ENCODE measurements at regions not wholly inside any gene's neighbourhood (a gene's known extent, or its start where the extent isn't known, plus 50 kb on each side); places are given as distances from the start of the nearest gene placed in this dataset.

DNA sequence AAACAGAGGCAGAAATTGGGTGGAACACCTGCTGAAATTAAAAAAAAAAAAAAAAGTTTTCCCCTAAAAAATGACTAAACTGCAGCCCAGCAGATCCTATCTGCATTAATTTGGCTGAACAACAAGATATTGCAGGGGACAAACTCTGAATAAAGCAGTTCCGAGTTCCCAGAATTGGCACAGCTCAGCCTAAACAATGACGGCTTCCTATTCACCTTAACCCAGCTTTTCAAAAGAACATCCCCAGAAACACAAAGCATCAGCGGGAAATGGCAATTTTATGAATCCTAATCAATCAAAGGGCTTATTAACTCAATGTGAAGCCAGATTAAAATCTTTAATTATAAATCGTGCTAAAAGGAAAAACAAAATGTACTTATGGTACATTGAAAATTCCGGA is 497.8 kb upstream of the ZFHX3 start:
- TF ChIP-seq, protein P1, sequence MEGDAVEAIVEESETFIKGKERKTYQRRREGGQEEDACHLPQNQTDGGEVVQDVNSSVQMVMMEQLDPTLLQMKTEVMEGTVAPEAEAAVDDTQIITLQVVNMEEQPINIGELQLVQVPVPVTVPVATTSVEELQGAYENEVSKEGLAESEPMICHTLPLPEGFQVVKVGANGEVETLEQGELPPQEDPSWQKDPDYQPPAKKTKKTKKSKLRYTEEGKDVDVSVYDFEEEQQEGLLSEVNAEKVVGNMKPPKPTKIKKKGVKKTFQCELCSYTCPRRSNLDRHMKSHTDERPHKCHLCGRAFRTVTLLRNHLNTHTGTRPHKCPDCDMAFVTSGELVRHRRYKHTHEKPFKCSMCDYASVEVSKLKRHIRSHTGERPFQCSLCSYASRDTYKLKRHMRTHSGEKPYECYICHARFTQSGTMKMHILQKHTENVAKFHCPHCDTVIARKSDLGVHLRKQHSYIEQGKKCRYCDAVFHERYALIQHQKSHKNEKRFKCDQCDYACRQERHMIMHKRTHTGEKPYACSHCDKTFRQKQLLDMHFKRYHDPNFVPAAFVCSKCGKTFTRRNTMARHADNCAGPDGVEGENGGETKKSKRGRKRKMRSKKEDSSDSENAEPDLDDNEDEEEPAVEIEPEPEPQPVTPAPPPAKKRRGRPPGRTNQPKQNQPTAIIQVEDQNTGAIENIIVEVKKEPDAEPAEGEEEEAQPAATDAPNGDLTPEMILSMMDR (IDR thresholded peaks at IDR 0.05; ENCODE audit: low read depth, low read length, poor library complexity, severe bottlenecking): no peak
- TF ChIP-seq EZH2phosphoT487 (IDR thresholded peaks at IDR 0.05; ENCODE audit: borderline replicate concordance, low read length): no peak

Data from DOHH2 (cell line).